GM12878 (cell line): ENCODE measurements at regions not wholly inside any gene's neighbourhood (a gene's known extent, or its start where the extent isn't known, plus 50 kb on each side); places are given as distances from the start of the nearest gene placed in this dataset.

ENCODE experiments used
- ATAC-seq: fragments of 200-7000 bp; cut with Tn5 transposase; 3 replicates; pipeline ENCODE4 v1.9.1; 2020; ENCODE audit warnings: mild to moderate bottlenecking, moderate library complexity
- BruUV-seq: library from RNA; stranded (reverse); fragments of 400-500 nt; replicated peaks from 2 replicates; lab custom pipeline; 2021; lab: Mats Ljungman, UMichigan
- CTCF ChIA-PET: fragments of 300-600 bp; sonication (Branson Sonifier 250); formaldehyde crosslinking; extraction: SDS; loops from one replicate; lab custom pipeline; 2021; ENCODE audit warnings: inconsistent platforms; lab: Yijun Ruan, JAX
- POLR2A ChIA-PET: fragments of 350-600 bp; formaldehyde crosslinking; extraction: SDS; loops from one replicate; lab custom pipeline; 2021; ENCODE audit warnings: inconsistent platforms; lab: Charles Lee
- RAD21 ChIA-PET: fragments of 300-600 bp; sonication (Branson Sonifier 250); formaldehyde crosslinking; loops from one replicate; lab custom pipeline; 2023; ENCODE audit warnings: antibody characterized with exemption; ENCODE audit not compliant: unreplicated experiment; lab: Charles Lee
- SMC1A ChIA-PET: fragments of 300-600 bp; sonication (Branson Sonifier 250); formaldehyde crosslinking; loops from one replicate; lab custom pipeline; 2023; ENCODE audit not compliant: unreplicated experiment, uncharacterized antibody; lab: Charles Lee
- DNase-seq: peaks from one replicate; pipeline ENCODE4 v3.0.0-alpha.2; 2011; ENCODE audit warnings: low read depth, low spot score
- FAIRE-seq: peaks from 3 replicates; lab custom pipeline; 2011; peaks lifted over from hg19 to GRCh38; lab: Jason Lieb, UNC
- H2AFZ ChIP-seq: 2 replicates; pipeline ENCODE4 v1.6.0; 2011; ENCODE audit warnings: low read depth, low read length, control low read depth; ENCODE audit not compliant: control insufficient read depth
- H3K27ac ChIP-seq: 2 replicates; pipeline ENCODE4 v1.5.1; 2011; ENCODE audit warnings: control low read depth; ENCODE audit not compliant: control insufficient read depth, insufficient read depth
- H3K27me3 ChIP-seq, 2 experiments: replicated peaks in 1 of 2; 2 replicates each; pipeline versions ENCODE4 v1.6.0 to v1.6.1; 2011; ENCODE audit warnings: low read length in 1 of 2; ENCODE audit not compliant: control insufficient read depth in 2 of 2, insufficient read depth in 2 of 2
- H3K36me3 ChIP-seq, 2 experiments: 2 replicates each; pipeline ENCODE4 v1.5.1; 2011; ENCODE audit warnings: low read length in 1 of 2; ENCODE audit not compliant: control insufficient read depth in 2 of 2, insufficient read depth in 2 of 2
- H3K4me1 ChIP-seq: 2 replicates; pipeline ENCODE4 v1.6.1; 2011; ENCODE audit warnings: mild to moderate bottlenecking, low read length, moderate library complexity, mixed read lengths; ENCODE audit not compliant: control insufficient read depth, insufficient read depth
- H3K4me2 ChIP-seq: 2 replicates; pipeline ENCODE4 v1.6.0; 2011; ENCODE audit warnings: control low read depth; ENCODE audit not compliant: control insufficient read depth, insufficient read depth
- H3K4me3 ChIP-seq: fragments of 200-600 bp; sonication (generic); 2 replicates; pipeline ENCODE4 v1.5.1; 2016
- H3K79me2 ChIP-seq: 2 replicates; pipeline ENCODE4 v1.6.0; 2011; ENCODE audit warnings: low read length; ENCODE audit not compliant: control insufficient read depth, insufficient read depth
- H3K9ac ChIP-seq: 2 replicates; pipeline ENCODE4 v1.8.0; 2011; ENCODE audit warnings: low read length, control low read depth, mixed read lengths; ENCODE audit not compliant: control insufficient read depth, insufficient read depth
- H3K9me3 ChIP-seq: replicated peaks from 3 replicates; pipeline ENCODE4 v1.5.1; 2011; ENCODE audit warnings: mild to moderate bottlenecking, low read length; ENCODE audit not compliant: control insufficient read depth, insufficient read depth
- H4K20me1 ChIP-seq: 2 replicates; pipeline ENCODE4 v1.6.0; 2011; ENCODE audit not compliant: control insufficient read depth, insufficient read depth
- CBFB ChIP-seq: IDR thresholded peaks from 2 replicates; pipeline ENCODE4 v1.6.1; 2016; ENCODE audit warnings: antibody characterized with exemption, low read depth
- CHD4 ChIP-seq: fragments of 200-600 bp; sonication (generic); IDR thresholded peaks from 2 replicates; pipeline ENCODE4 v1.6.1; 2016; ENCODE audit warnings: mild to moderate bottlenecking
- DPF2 ChIP-seq: fragments of 450-650 bp; IDR thresholded peaks from 2 replicates; pipeline ENCODE4 v1.6.1; 2017; ENCODE audit warnings: mild to moderate bottlenecking
- E4F1 ChIP-seq: fragments of 450-650 bp; IDR thresholded peaks from 2 replicates; pipeline ENCODE4 v1.6.1; 2018; ENCODE audit warnings: borderline replicate concordance, mild to moderate bottlenecking; ENCODE audit not compliant: partially characterized antibody
- EP300 ChIP-seq, 2 experiments: fragments of 150-350 bp in 1 of 2; IDR thresholded peaks; 2 replicates each; pipeline ENCODE4 v1.6.1; 2011 to 2012; ENCODE audit warnings: low read depth in 2 of 2, low read length in 2 of 2, borderline replicate concordance in 1 of 2, improper control_type of control experiment in 1 of 2, inconsistent platforms in 1 of 2; ENCODE audit not compliant: control insufficient read depth in 1 of 2
- PML ChIP-seq: IDR thresholded peaks from 2 replicates; pipeline ENCODE4 v1.6.1; 2012; ENCODE audit warnings: low read length, inconsistent platforms
- RAD51 ChIP-seq: fragments of 450-650 bp; IDR thresholded peaks from 2 replicates; pipeline ENCODE4 v1.6.1; 2016; ENCODE audit warnings: moderate library complexity, mild to moderate bottlenecking, inconsistent platforms
- RCOR1 ChIP-seq: conservative IDR thresholded peaks from 2 replicates; pipeline ENCODE4 v1.6.1; 2012; ENCODE audit warnings: low read depth, low read length, improper control_type of control experiment
- RUNX3 ChIP-seq: IDR thresholded peaks from 2 replicates; pipeline ENCODE4 v1.6.1; 2012; ENCODE audit warnings: low read length, inconsistent platforms
- SKIL ChIP-seq: fragments of 450-650 bp; IDR thresholded peaks from 2 replicates; pipeline ENCODE4 v1.6.1; 2017; ENCODE audit warnings: mild to moderate bottlenecking, low read depth, inconsistent platforms; ENCODE audit not compliant: poor library complexity, severe bottlenecking
- SP1 ChIP-seq: IDR thresholded peaks from one replicate; pipeline ENCODE4 v1.6.1; 2011; ENCODE audit warnings: low read depth, low read length
- ZBTB11 ChIP-seq: fragments of 450-650 bp; formaldehyde crosslinking; IDR thresholded peaks from 2 replicates; pipeline ENCODE4 v1.5.0; 2022; ENCODE audit warnings: mild to moderate bottlenecking, missing genetic modification characterization
- ZNF592 ChIP-seq: fragments of 450-650 bp; IDR thresholded peaks from 2 replicates; pipeline ENCODE4 v1.6.1; 2017; ENCODE audit warnings: mild to moderate bottlenecking, moderate library complexity
- WGBS: methylation state at CpG from one replicate; pipeline ENCODE4 v1.1.6; 2016; ENCODE audit warnings: low lambda C conversion rate; ENCODE audit not compliant: insufficient replicate concordance, insufficient coverage; ENCODE audit errors: missing lambda C conversion rate; 5-methylcytosine and 5-hydroxymethylcytosine counted together
- in situ Hi-C: fragments of 300-500 bp; cut with MboI; formaldehyde crosslinking; loops from 9 replicates; pipeline ENCODE4 v1.14.3; 2018; ENCODE audit warnings: mixed read lengths
- intact Hi-C: fragments of 100-400 bp; cut with micrococcal nuclease; formaldehyde crosslinking; loops from one replicate; pipeline ENCODE4 v1.14.2; 2022; ENCODE audit not compliant: unreplicated experiment

- in situ Hi-C loops: no loop called here
- CTCF ChIA-PET: interaction anchor here (0.6 to 1.1 kb wide), 2 partner anchors 35 to 289 kb away, joined by 3 read pairs; no protein-coding TSS in a partner anchor
- H3K27me3 ChIP-seq: no peaks in the 10 kb centered on the region
- no peak for TF ChIP-seq EP300 (IDR thresholded peaks at IDR 0.05; ENCODE audit: borderline replicate concordance in 1 of 2, control insufficient read depth in 1 of 2, low read depth in 2 of 2, low read length in 2 of 2)
- no peak for TF ChIP-seq DPF2
- TF ChIP-seq ZBTB11: no peak
- no peak for TF ChIP-seq RAD51
- TF ChIP-seq CHD4: no peak
- TF ChIP-seq SKIL: no peak
- no peak for TF ChIP-seq ZNF592
- TF ChIP-seq E4F1: no peak
- TF ChIP-seq SP1: no peak
- TF ChIP-seq RUNX3: no peak
- TF ChIP-seq RCOR1: no peak
- TF ChIP-seq PML: no peak
- no peak for TF ChIP-seq CBFB
These were observed 243.0 kb upstream of the SPRED2 start for GRCh38 chr2:65675350-65675749.

More at GRCh38 chr2:65675350-65675749, 243.0 kb upstream of the SPRED2 start:
- Histone ChIP-seq H3K9ac (no peak overlapping the region), H3K4me1 (no peaks in the 10 kb centered on the region), H4K20me1 (no peaks in the 10 kb centered on the region), H3K4me3 (no peak overlapping the region), H3K27ac (no peak overlapping the region), H3K79me2 (no peaks in the 10 kb centered on the region), H2AFZ (no peak overlapping the region), H3K9me3 (peaks cover 2% of the 10 kb centered on the region; the same call in 2 of the 3 replicates), H3K4me2 (no peak overlapping the region), H3K36me3 (no peaks in the 10 kb centered on the region)
- BruUV-seq: no TSS peak
- 36% methylated on average over 4 of the region's 4 CpGs for WGBS
- DNase-seq (no peak), ATAC-seq (no peak), FAIRE-seq (no peak)
- intact Hi-C loops: no loop called here
- SMC1A ChIA-PET: interaction anchor here (0.7 kb wide), 1 partner anchor 24 kb away, joined by 3 read pairs; no protein-coding TSS in a partner anchor
- POLR2A ChIA-PET: no interaction called here
- RAD21 ChIA-PET: no interaction called here
